Keratinocyte (primary cell): ENCODE measurements at regions not wholly inside any gene's neighbourhood (a gene's known extent, or its start where the extent isn't known, plus 50 kb on each side); places are given as distances from the start of the nearest gene placed in this dataset.

Experiments used
- DNase-seq: peaks from one replicate; pipeline ENCODE4 v3.0.0-alpha.2; 2011; ENCODE audit warnings: low read depth, missing footprints, low spot score
- FAIRE-seq: peaks from 2 replicates; lab custom pipeline; 2011; peaks lifted over from hg19 to GRCh38; lab: Jason Lieb, UNC
- H2AFZ ChIP-seq: 2 replicates; pipeline ENCODE4 v1.6.0; 2012; ENCODE audit warnings: low read length, control low read depth, inconsistent platforms; ENCODE audit not compliant: control insufficient read depth
- H3K27ac ChIP-seq: 2 replicates; pipeline ENCODE4 v1.5.1; 2011; ENCODE audit warnings: low read length; ENCODE audit not compliant: control insufficient read depth, insufficient read depth
- H3K27me3 ChIP-seq: 3 replicates; pipeline ENCODE4 v1.6.0; 2011; ENCODE audit warnings: low read length; ENCODE audit not compliant: control insufficient read depth, insufficient read depth; ENCODE audit errors: extremely low read depth
- H3K36me3 ChIP-seq, 2 experiments: 2 replicates in 1 of 2; 3 replicates in 1 of 2; pipeline ENCODE4 v1.5.1; 2011; ENCODE audit warnings: low read length in 2 of 2, mild to moderate bottlenecking in 1 of 2; ENCODE audit not compliant: control insufficient read depth in 2 of 2, insufficient read depth in 2 of 2; ENCODE audit errors: extremely low read depth in 1 of 2
- H3K4me1 ChIP-seq: 3 replicates; pipeline ENCODE4 v1.5.1; 2011; ENCODE audit warnings: low read length; ENCODE audit not compliant: control insufficient read depth, insufficient read depth; ENCODE audit errors: extremely low read depth
- H3K4me2 ChIP-seq: 3 replicates; pipeline ENCODE4 v1.6.0; 2011; ENCODE audit warnings: low read depth, low read length; ENCODE audit not compliant: control insufficient read depth, insufficient read depth; ENCODE audit errors: extremely low read depth
- H3K4me3 ChIP-seq, 3 experiments: fragments of 200-600 bp in 1 of 3; sonication (generic) in 1 of 3; 2 replicates in 2 of 3; 3 replicates in 1 of 3; pipeline ENCODE4 v1.5.1; 2011 to 2016; ENCODE audit warnings: low read length in 3 of 3, mild to moderate bottlenecking in 3 of 3, control low read depth in 2 of 3, inconsistent platforms in 1 of 3, low read depth in 1 of 3, mixed read lengths in 1 of 3, mixed run types in 1 of 3, moderate library complexity in 1 of 3; ENCODE audit not compliant: control insufficient read depth in 2 of 3, insufficient read depth in 2 of 3; ENCODE audit errors: extremely low read depth in 1 of 3
- H3K79me2 ChIP-seq: 2 replicates; pipeline ENCODE4 v1.6.0; 2012; ENCODE audit warnings: low read length; ENCODE audit not compliant: control insufficient read depth, insufficient read depth
- H3K9ac ChIP-seq: 3 replicates; pipeline ENCODE4 v1.6.0; 2011; ENCODE audit warnings: low read length; ENCODE audit not compliant: control insufficient read depth, insufficient read depth; ENCODE audit errors: extremely low read depth
- H3K9me1 ChIP-seq: 3 replicates; pipeline ENCODE4 v1.6.0; 2011; ENCODE audit warnings: low read length; ENCODE audit not compliant: control insufficient read depth, insufficient read depth; ENCODE audit errors: extremely low read depth
- H3K9me3 ChIP-seq: 2 replicates; pipeline ENCODE4 v1.5.1; 2012; ENCODE audit warnings: low read depth, low read length; ENCODE audit not compliant: control insufficient read depth
- H4K20me1 ChIP-seq: 3 replicates; pipeline ENCODE4 v1.6.0; 2011; ENCODE audit warnings: low read length; ENCODE audit not compliant: control insufficient read depth, insufficient read depth; ENCODE audit errors: extremely low read depth
- EZH2 ChIP-seq: IDR thresholded peaks from one replicate; pipeline ENCODE4 v1.6.1; 2012; ENCODE audit warnings: inconsistent platforms, mild to moderate bottlenecking, low read length, moderate library complexity
- dilution Hi-C: fragments of 300-500 bp; cut with MboI; formaldehyde crosslinking; loops from one replicate; pipeline ENCODE4 v1.7.0; 2020; ENCODE audit warnings: low sequenced_read_pairs; ENCODE audit not compliant: extremely low pct_ligation_motif_present
- TF ChIP-seq, protein P1 (sequence below), 3 experiments: IDR thresholded peaks in 1 of 3; conservative IDR thresholded peaks in 1 of 3; optimal IDR thresholded peaks in 1 of 3; 2 replicates in 2 of 3; 3 replicates in 1 of 3; pipeline versions ENCODE3 to v1.5.1; 2011; ENCODE audit warnings: low read length in 3 of 3, mild to moderate bottlenecking in 3 of 3, moderate library complexity in 2 of 3, control low read depth in 1 of 3, inconsistent platforms in 1 of 3; ENCODE audit not compliant: insufficient read depth in 2 of 3; ENCODE audit errors: extremely low read depth in 1 of 3

DNA sequence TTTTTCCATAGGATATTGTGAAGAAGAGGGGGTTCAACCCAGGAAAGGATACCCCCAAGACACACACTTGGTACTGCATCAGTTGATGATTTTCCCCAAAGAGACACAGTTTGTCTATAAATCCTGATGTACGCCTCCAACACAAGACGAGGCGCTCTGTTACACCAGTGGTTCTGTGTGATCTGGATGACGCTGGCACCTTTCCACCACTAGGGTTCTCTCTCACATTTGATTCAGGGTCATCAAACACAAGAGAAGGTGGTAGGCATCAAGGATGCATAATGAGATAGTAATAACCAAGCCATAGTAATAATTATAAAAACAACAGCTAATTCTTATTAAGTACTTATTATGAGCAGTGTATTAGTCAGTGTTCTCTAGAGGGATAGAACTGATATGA, 508.8 kb upstream of the ZP4 start:
- Histone ChIP-seq H3K36me3 (no peaks in the 10 kb centered on the region), H4K20me1 (no peaks in the 10 kb centered on the region), H3K9me3 (no peaks in the 10 kb centered on the region), H3K27ac (no peak overlapping the region), H2AFZ (no peak overlapping the region), H3K4me2 (no peak overlapping the region), H3K27me3 (no peaks in the 10 kb centered on the region), H3K9me1 (no peaks in the 10 kb centered on the region), H3K79me2 (no peaks in the 10 kb centered on the region), H3K4me3 (no peak overlapping the region), H3K9ac (no peak overlapping the region), H3K4me1 (no peaks in the 10 kb centered on the region)
- DNase-seq, result no peak
- TF ChIP-seq, protein P1, sequence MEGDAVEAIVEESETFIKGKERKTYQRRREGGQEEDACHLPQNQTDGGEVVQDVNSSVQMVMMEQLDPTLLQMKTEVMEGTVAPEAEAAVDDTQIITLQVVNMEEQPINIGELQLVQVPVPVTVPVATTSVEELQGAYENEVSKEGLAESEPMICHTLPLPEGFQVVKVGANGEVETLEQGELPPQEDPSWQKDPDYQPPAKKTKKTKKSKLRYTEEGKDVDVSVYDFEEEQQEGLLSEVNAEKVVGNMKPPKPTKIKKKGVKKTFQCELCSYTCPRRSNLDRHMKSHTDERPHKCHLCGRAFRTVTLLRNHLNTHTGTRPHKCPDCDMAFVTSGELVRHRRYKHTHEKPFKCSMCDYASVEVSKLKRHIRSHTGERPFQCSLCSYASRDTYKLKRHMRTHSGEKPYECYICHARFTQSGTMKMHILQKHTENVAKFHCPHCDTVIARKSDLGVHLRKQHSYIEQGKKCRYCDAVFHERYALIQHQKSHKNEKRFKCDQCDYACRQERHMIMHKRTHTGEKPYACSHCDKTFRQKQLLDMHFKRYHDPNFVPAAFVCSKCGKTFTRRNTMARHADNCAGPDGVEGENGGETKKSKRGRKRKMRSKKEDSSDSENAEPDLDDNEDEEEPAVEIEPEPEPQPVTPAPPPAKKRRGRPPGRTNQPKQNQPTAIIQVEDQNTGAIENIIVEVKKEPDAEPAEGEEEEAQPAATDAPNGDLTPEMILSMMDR (optimal IDR thresholded peaks at IDR 0.05 in 1 of 3, IDR thresholded peaks at IDR 0.05 in 1 of 3, conservative IDR thresholded peaks at IDR 0.05 in 1 of 3; ENCODE audit: extremely low read depth in 1 of 3, insufficient read depth in 2 of 3, low read length in 3 of 3), result peak in 1 of 3 experiments; percentile 29
- no peak for TF ChIP-seq EZH2
- FAIRE-seq, result no peak
- dilution Hi-C loops, result no loop called here

DNA sequence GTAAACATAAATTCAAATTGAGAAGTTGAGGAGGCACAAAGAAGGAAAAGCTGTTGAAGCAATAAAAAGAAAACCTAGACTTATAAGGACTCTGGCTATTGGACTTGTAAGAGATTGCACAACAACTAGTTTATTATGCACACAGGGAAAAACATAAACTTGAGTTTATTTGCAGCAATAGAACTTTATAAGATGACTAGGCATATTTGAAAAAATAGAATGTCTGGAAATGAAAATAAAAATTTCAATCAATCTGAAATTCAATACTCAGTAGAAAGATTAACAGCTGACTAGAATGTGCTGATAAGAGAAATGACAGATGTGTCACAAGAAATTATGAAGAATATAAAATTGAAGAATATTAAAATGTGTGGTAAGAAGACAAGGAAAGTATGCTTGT, 505.4 kb upstream of the ZP4 start:
- dilution Hi-C loops, result no loop called here
- no peaks in the 10 kb centered on the region for H4K20me1 ChIP-seq
- no peaks in the 10 kb centered on the region for H3K79me2 ChIP-seq
- DNase-seq, result no peak
- no peaks in the 10 kb centered on the region for H3K36me3 ChIP-seq
- FAIRE-seq, result no peak
- H3K9ac ChIP-seq, result no peak overlapping the region
- no peak overlapping the region for H3K4me3 ChIP-seq
- no peak overlapping the region for H2AFZ ChIP-seq
- no peaks in the 10 kb centered on the region for H3K27me3 ChIP-seq
- no peaks in the 10 kb centered on the region for H3K4me1 ChIP-seq
- no peaks in the 10 kb centered on the region for H3K9me1 ChIP-seq
- TF ChIP-seq, protein P1 (optimal IDR thresholded peaks at IDR 0.05 in 1 of 3, IDR thresholded peaks at IDR 0.05 in 1 of 3, conservative IDR thresholded peaks at IDR 0.05 in 1 of 3; ENCODE audit: extremely low read depth in 1 of 3, insufficient read depth in 2 of 3, low read length in 3 of 3), result no peak
- TF ChIP-seq EZH2, result no peak
- no peak overlapping the region for H3K27ac ChIP-seq
- no peak overlapping the region for H3K4me2 ChIP-seq
- H3K9me3 ChIP-seq, result no peaks in the 10 kb centered on the region
